Transverse colon (tissue), 4 donors: ENCODE measurements at regions not wholly inside any gene's neighbourhood (a gene's known extent, or its start where the extent isn't known, plus 50 kb on each side); places are given as distances from the start of the nearest gene placed in this dataset.

Experiments used
- DNase-seq: peaks from one replicate; pipeline ENCODE4 v3.0.0-alpha.2; 2019
- H3K27ac ChIP-seq, 4 donors: fragments of 200-600 bp; sonication (generic); 2 replicates each; pipeline ENCODE4 v1.5.1; 2016 to 2018; ENCODE audit warnings: inconsistent platforms in 4 of 4
- H3K27me3 ChIP-seq: fragments of 200-600 bp; sonication (generic); 2 replicates; pipeline ENCODE4 v1.5.1; 2017; ENCODE audit warnings: inconsistent platforms
- H3K36me3 ChIP-seq, 4 donors: fragments of 200-600 bp; sonication (generic); 2 replicates each; pipeline ENCODE4 v1.5.1; 2017 to 2019; ENCODE audit warnings: inconsistent platforms in 4 of 4
- H3K4me1 ChIP-seq, 4 donors: fragments of 200-600 bp; sonication (generic); 2 replicates each; pipeline ENCODE4 v1.5.1; 2017 to 2020; ENCODE audit warnings: inconsistent platforms in 4 of 4
- H3K4me3 ChIP-seq, 4 donors: fragments of 200-600 bp; sonication (generic); 1 replicate in 1 of 4; 2 replicates in 3 of 4; pipeline versions ENCODE4 v1.5.1 to v1.6.1; 2017 to 2019; ENCODE audit warnings: inconsistent platforms in 4 of 4
- H3K9me3 ChIP-seq, 2 donors: fragments of 200-600 bp; sonication (generic); 2 replicates each; pipeline ENCODE4 v1.5.1; 2017 to 2019; ENCODE audit warnings: inconsistent platforms in 2 of 2
- CTCF ChIP-seq, 5 experiments: fragments of 200-600 bp in 3 of 5; fragments of 450-650 bp in 2 of 5; sonication (generic) in 3 of 5; IDR thresholded peaks; 1 replicate in 2 of 5; 2 replicates in 3 of 5; pipeline ENCODE4 v1.5.1; 2016 to 2017; ENCODE audit warnings: antibody characterized with exemption in 5 of 5, inconsistent platforms in 3 of 5, mild to moderate bottlenecking in 2 of 5, moderate library complexity in 1 of 5
- EP300 ChIP-seq: sonication (generic); formaldehyde crosslinking; IDR thresholded peaks from one replicate; pipeline ENCODE4 v1.6.1; 2017; ENCODE audit warnings: antibody characterized with exemption, low read depth
- POLR2A ChIP-seq: fragments of 450-650 bp; IDR thresholded peaks from one replicate; pipeline ENCODE4 v1.6.1; 2016; ENCODE audit warnings: antibody characterized with exemption, mild to moderate bottlenecking, moderate library complexity
- POLR2AphosphoS5 ChIP-seq, 3 donors: sonication (generic); formaldehyde crosslinking; IDR thresholded peaks; one replicate each; pipeline ENCODE4 v1.6.1; 2016; ENCODE audit warnings: antibody characterized with exemption in 3 of 3
- WGBS, 2 donors: methylation state at CpG; one replicate each; pipeline ENCODE4 v1.1.5; 2018; ENCODE audit warnings: low coverage in 1 of 2; 5-methylcytosine and 5-hydroxymethylcytosine counted together
- in situ Hi-C, 4 donors: fragments of 200-750 bp; cut with MboI; loops; one replicate each; pipeline versions ENCODE4 v1.15.0 to v1.15.1; 2017; ENCODE audit warnings: low sequenced_read_pairs in 3 of 4, low pct_ligation_motif_present in 1 of 4, low pct_unique_long_range_greater_than_20kb in 1 of 4
- intact Hi-C: fragments of 100-400 bp; cut with DNase I; formaldehyde crosslinking; loops from one replicate; pipeline ENCODE4 v1.15.1; 2023; ENCODE audit warnings: low total_unique reads

DNA sequence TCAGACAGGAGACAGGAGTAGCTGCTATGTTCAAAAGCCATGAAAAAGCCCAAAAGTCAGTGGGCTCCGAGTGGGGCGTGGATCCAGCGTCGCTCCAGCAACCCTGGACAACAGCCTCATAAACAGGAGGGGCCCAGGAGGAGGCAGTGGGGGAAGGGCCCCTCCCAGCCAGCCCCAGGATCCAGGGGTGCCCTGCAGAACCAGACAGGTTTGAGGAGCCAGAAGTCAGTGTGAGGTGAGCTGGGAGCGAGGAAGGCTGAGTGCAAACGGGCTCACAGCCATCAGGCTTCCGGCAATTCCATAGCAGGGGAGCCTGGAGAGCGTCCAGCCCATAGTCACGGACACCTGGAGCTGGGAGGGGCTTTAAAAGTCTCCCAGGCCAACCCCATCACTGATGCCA lies 217.7 kb downstream of the MN1 start:
- Histone ChIP-seq H3K9me3 (no peaks in the 10 kb centered on the region), H3K36me3 (no peaks in the 10 kb centered on the region), H3K27me3 (no peaks in the 10 kb centered on the region), H3K4me1 (no peaks in the 10 kb centered on the region), H3K27ac (no peak overlapping the region), H3K4me3 (no peak overlapping the region)
- 37% methylated on average over 9 of the region's 9 CpGs; no CpG with 5 or more reads in 1 of the 2 donors for WGBS, 2 donors
- intact Hi-C loops (no loop called here), in situ Hi-C loops (no loop called here)
- TF ChIP-seq EP300 (no peak), CTCF (IDR thresholded peaks at IDR 0.05) (no peak), POLR2AphosphoS5 (IDR thresholded peaks at IDR 0.05) (no peak), POLR2A (no peak)
- no peak for DNase-seq

GRCh38 chr22:27585141-27585540 lies 216.4 kb downstream of the MN1 start:
- 62% methylated on average over 2 of the region's 2 CpGs; no CpG with 5 or more reads in 1 of the 2 donors for WGBS, 2 donors
- TF ChIP-seq POLR2AphosphoS5 (IDR thresholded peaks at IDR 0.05), result no peak
- no peak for TF ChIP-seq POLR2A
- no peak for TF ChIP-seq EP300
- TF ChIP-seq CTCF (IDR thresholded peaks at IDR 0.05), result no peak
- no peak overlapping the region for H3K27ac ChIP-seq
- H3K9me3 ChIP-seq, result no peaks in the 10 kb centered on the region
- DNase-seq, result no peak
- no peaks in the 10 kb centered on the region for H3K36me3 ChIP-seq
- in situ Hi-C loops (no loop called here), intact Hi-C loops (no loop called here)
- H3K4me1 ChIP-seq, result no peaks in the 10 kb centered on the region
- H3K4me3 ChIP-seq, result no peak overlapping the region
- H3K27me3 ChIP-seq, result no peaks in the 10 kb centered on the region

DNA sequence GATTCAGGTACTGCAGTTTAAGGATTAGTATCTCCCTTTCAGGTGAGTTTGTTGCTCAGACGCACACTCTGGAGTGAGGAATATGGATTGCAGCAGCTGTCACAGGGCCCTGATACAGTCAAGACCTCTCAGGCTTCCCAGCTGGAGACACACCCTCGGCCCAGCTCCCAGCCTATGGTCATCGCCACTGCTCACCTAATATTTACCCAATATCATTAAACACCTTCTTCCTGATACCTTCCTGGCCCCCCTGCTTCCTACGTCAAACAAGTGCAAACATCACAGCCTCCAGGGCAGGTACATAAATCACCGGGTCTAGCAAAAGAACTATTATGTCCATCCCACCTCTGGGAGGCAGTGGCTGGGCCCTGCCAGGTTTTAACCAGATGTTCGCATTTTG lies 213.3 kb downstream of the MN1 start:
- 67 to 68% methylated on average over 5 to 6 of the region's 6 CpGs for WGBS, 2 donors
- H3K36me3 ChIP-seq, result no peaks in the 10 kb centered on the region
- H3K27ac ChIP-seq, result no peak overlapping the region
- DNase-seq, result no peak
- H3K4me1 ChIP-seq, result no peaks in the 10 kb centered on the region
- TF ChIP-seq CTCF (IDR thresholded peaks at IDR 0.05), result no peak
- TF ChIP-seq POLR2A, result no peak
- no peak for TF ChIP-seq POLR2AphosphoS5 (IDR thresholded peaks at IDR 0.05)
- TF ChIP-seq EP300, result no peak
- no peaks in the 10 kb centered on the region for H3K27me3 ChIP-seq
- intact Hi-C loops, result no loop called here
- H3K4me3 ChIP-seq, result no peak overlapping the region
- in situ Hi-C loops, result no loop called here
- H3K9me3 ChIP-seq, result no peaks in the 10 kb centered on the region

DNA sequence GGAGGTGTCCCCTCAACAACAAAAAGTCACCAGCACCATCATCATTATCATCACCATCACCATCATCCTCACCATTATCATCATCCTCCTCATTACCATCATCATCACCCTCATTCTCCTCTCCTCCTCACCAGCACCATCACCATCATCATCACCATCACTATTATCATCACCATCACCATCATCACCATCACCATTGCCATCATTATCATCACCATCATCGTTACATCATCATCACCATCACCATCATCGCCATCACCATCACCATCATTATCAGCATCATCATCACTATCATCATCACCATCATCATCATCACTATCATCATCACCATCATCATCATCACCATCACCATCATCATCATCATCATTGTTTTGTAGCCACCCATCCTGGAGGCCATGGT lies 212.6 kb downstream of the MN1 start:
- TF ChIP-seq CTCF (IDR thresholded peaks at IDR 0.05) (no peak), POLR2AphosphoS5 (IDR thresholded peaks at IDR 0.05) (no peak), POLR2A (no peak), EP300 (no peak)

More for the DNA sequence above, 212.6 kb downstream of the MN1 start:
- DNase-seq, result no peak
- in situ Hi-C loops, result no loop called here
- Histone ChIP-seq H3K27me3 (no peaks in the 10 kb centered on the region), H3K36me3 (no peaks in the 10 kb centered on the region), H3K4me3 (no peak overlapping the region), H3K9me3 (no peaks in the 10 kb centered on the region), H3K27ac (no peak overlapping the region), H3K4me1 (no peaks in the 10 kb centered on the region)
- intact Hi-C loops, result no loop called here
- 72 to 96% methylated on average over 2 of the region's 2 CpGs for WGBS, 2 donors
